CD4-positive, alpha-beta T cell (primary cell): ENCODE measurements at regions not wholly inside any gene's neighbourhood (a gene's known extent, or its start where the extent isn't known, plus 50 kb on each side); places are given as distances from the start of the nearest gene placed in this dataset.

ENCODE experiments used
- ATAC-seq: fragments of 200-7000 bp; cut with Tn5 transposase; one replicate; pipeline ENCODE4 v1.10.0; 2022; ENCODE audit warnings: mild to moderate bottlenecking; ENCODE audit not compliant: poor library complexity
- CTCF ChIA-PET: fragments of 350-600 bp; sonication (Branson Sonifier 250); formaldehyde crosslinking; loops from one replicate; lab custom pipeline; 2021; ENCODE audit warnings: antibody characterized with exemption, inconsistent platforms; lab: Charles Lee
- POLR2A ChIA-PET: fragments of 350-600 bp; sonication (Branson Sonifier 250); formaldehyde crosslinking; loops from one replicate; lab custom pipeline; 2021; ENCODE audit warnings: antibody characterized with exemption, inconsistent platforms; lab: Charles Lee
- DNase-seq, 14 experiments: peaks; one replicate each; pipeline ENCODE4 v3.0.0-alpha.2; 2013 to 2020; ENCODE audit warnings: mixed read lengths in 2 of 14
- H3K27ac ChIP-seq, 2 donors: one replicate each; pipeline versions ENCODE4 v1.5.1 to v1.7.0; 2013; ENCODE audit warnings: low read length in 2 of 2, low read depth in 1 of 2, mild to moderate bottlenecking in 1 of 2
- H3K27me3 ChIP-seq, 2 experiments: 1 replicate in 1 of 2; 2 replicates in 1 of 2; pipeline versions ENCODE4 v1.6.1 to v1.7.0; 2013; ENCODE audit warnings: low read length in 2 of 2, control low read depth in 1 of 2, mild to moderate bottlenecking in 1 of 2, moderate library complexity in 1 of 2; ENCODE audit not compliant: insufficient read depth in 2 of 2, control insufficient read depth in 1 of 2
- H3K36me3 ChIP-seq: one replicate; pipeline ENCODE4 v1.6.1; 2013; ENCODE audit warnings: low read length, control low read depth; ENCODE audit not compliant: insufficient read depth
- H3K4me1 ChIP-seq: one replicate; pipeline ENCODE4 v1.6.1; 2013; ENCODE audit warnings: low read length, control low read depth; ENCODE audit not compliant: insufficient read depth
- H3K4me3 ChIP-seq: one replicate; pipeline ENCODE4 v1.5.1; 2013; ENCODE audit warnings: mild to moderate bottlenecking, low read length, moderate library complexity
- H3K9me3 ChIP-seq, 2 experiments: 1 replicate in 1 of 2; 2 replicates in 1 of 2; pipeline versions ENCODE4 v1.6.1 to v1.7.0; 2013; ENCODE audit warnings: low read length in 2 of 2, mild to moderate bottlenecking in 2 of 2, control low read depth in 1 of 2, moderate library complexity in 1 of 2; ENCODE audit not compliant: control insufficient read depth in 1 of 2, insufficient read depth in 1 of 2
- H3K27ac Mint-ChIP-seq: one replicate; pipeline ENCODE4 v1.8.0; 2020; ENCODE audit warnings: mixed read lengths
- H3K27me3 Mint-ChIP-seq: one replicate; pipeline ENCODE4 v1.8.0; 2021; ENCODE audit warnings: mixed read lengths
- H3K36me3 Mint-ChIP-seq: one replicate; pipeline ENCODE4 v1.8.0; 2021; ENCODE audit warnings: low read depth, mixed read lengths
- H3K4me1 Mint-ChIP-seq: one replicate; pipeline ENCODE4 v1.8.0; 2021; ENCODE audit warnings: low read depth, mixed read lengths
- H3K4me3 Mint-ChIP-seq: one replicate; pipeline ENCODE4 v1.8.0; 2020; ENCODE audit warnings: mild to moderate bottlenecking, mixed read lengths
- H3K9me3 Mint-ChIP-seq: one replicate; pipeline ENCODE4 v1.8.0; 2020; ENCODE audit warnings: mixed read lengths
- intact Hi-C, 2 experiments: fragments of 100-400 bp; cut with DNase I in 1 of 2; cut with micrococcal nuclease in 1 of 2; formaldehyde crosslinking; loops; one replicate each; pipeline versions ENCODE4 v1.15.1 to v1.9.0; 2023 to 2025; cut with DNase I, micrococcal nuclease
- TF ChIP-seq, protein P1 (sequence below): fragments of 200-600 bp; IDR thresholded peaks from one replicate; pipeline ENCODE4 v1.8.0; 2022; ENCODE audit warnings: antibody characterized with exemption, mild to moderate bottlenecking

DNA sequence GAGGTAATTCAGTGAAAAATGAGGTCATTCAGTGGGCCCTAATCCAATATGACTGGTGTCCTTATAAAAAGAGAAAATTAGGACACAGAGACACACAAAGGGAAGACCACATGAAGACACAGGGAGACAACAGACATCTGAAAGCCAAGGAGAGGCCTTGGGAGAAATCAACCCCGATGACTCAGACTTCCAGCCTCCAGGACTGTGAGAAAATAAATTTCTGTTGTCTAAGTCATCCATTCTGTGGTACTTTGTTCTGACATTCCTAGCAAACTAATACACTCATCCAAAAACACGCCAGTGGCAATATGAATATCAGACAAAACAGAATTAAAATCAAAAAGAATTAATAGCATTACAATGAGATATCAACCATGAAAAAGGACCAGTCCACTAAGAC is 303.7 kb downstream of the SS18 start:
- TF ChIP-seq, protein P1, sequence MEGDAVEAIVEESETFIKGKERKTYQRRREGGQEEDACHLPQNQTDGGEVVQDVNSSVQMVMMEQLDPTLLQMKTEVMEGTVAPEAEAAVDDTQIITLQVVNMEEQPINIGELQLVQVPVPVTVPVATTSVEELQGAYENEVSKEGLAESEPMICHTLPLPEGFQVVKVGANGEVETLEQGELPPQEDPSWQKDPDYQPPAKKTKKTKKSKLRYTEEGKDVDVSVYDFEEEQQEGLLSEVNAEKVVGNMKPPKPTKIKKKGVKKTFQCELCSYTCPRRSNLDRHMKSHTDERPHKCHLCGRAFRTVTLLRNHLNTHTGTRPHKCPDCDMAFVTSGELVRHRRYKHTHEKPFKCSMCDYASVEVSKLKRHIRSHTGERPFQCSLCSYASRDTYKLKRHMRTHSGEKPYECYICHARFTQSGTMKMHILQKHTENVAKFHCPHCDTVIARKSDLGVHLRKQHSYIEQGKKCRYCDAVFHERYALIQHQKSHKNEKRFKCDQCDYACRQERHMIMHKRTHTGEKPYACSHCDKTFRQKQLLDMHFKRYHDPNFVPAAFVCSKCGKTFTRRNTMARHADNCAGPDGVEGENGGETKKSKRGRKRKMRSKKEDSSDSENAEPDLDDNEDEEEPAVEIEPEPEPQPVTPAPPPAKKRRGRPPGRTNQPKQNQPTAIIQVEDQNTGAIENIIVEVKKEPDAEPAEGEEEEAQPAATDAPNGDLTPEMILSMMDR = no peak
- CTCF ChIA-PET = no interaction called here
- no peak for DNase-seq

DNA sequence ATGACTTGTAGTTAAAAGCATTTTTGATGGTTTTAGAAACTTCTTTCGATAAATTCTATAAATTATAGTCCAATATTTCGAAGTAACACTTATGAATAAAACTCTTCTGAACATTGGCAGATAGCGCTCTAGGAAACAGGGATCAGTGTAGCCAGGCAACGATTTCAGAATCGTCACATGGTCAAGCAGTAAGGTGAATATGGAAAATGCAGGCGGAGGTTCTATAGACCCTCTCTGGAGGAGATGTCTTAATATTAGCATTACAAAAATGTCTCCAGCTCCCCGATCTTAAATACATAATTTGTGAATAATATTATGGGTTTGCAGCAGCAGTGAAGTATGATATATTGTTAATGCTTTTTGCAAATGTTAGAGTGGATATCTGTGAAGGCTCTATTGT is 310.3 kb downstream of the SS18 start:
- Histone ChIP-seq H3K4me1 (no peaks in the 10 kb centered on the region), H3K36me3 (no peaks in the 10 kb centered on the region), H3K27me3 (no peaks in the 10 kb centered on the region), H3K9me3 (no peaks in the 10 kb centered on the region), H3K4me3 (no peak overlapping the region), H3K27ac (no peak overlapping the region)
- TF ChIP-seq, protein P1 = no peak
- Mint-ChIP-seq H3K4me3 (no peak overlapping the region), H3K36me3 (no peaks in the 10 kb centered on the region), H3K27ac (no peak overlapping the region), H3K27me3 (peaks cover 3% of the 10 kb centered on the region), H3K9me3 (no peaks in the 10 kb centered on the region), H3K4me1 (no peaks in the 10 kb centered on the region)
- POLR2A ChIA-PET = no interaction called here
- ATAC-seq (no peak), DNase-seq (no peak)
- CTCF ChIA-PET = no interaction called here
- intact Hi-C loops = no loop called here

More for the DNA sequence above, 303.7 kb downstream of the SS18 start:
- H3K4me3 ChIP-seq = no peak overlapping the region
- intact Hi-C loops = no loop called here
- H3K27ac ChIP-seq = no peak overlapping the region
- Mint-ChIP-seq H3K27me3 (no peaks in the 10 kb centered on the region), H3K27ac (no peak overlapping the region), H3K4me1 (no peaks in the 10 kb centered on the region), H3K9me3 (peaks cover 2% of the 10 kb centered on the region), H3K4me3 (no peak overlapping the region), H3K36me3 (no peaks in the 10 kb centered on the region)
- no peaks in the 10 kb centered on the region for H3K36me3 ChIP-seq
- no peaks in the 10 kb centered on the region for H3K27me3 ChIP-seq
- POLR2A ChIA-PET = no interaction called here
- H3K9me3 ChIP-seq = no peaks in the 10 kb centered on the region
- H3K4me1 ChIP-seq = no peaks in the 10 kb centered on the region
- ATAC-seq = no peak

DNA sequence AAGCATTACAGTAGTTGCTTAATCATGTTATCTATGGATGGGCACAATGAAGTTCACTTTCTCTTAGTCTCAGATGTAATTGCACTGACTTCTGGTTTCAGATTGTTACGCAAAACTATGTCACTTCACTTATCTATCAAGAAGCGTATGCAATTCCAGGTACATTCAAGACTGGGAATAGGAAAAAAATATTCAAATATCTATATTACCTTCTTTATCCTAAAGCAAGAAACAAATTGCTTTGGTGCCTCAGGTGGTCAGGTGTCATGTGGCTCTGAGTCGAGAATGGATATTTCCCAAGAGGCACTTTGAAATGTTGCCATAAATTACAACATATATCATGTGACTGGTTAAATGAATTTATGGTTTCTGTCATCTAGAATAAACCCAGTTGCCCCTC is 318.6 kb downstream of the SS18 start:
- no peaks in the 10 kb centered on the region for H3K27me3 ChIP-seq
- no peak overlapping the region for H3K27ac ChIP-seq
- intact Hi-C loops = no loop called here
- H3K4me1 Mint-ChIP-seq = no peaks in the 10 kb centered on the region
- H3K27ac Mint-ChIP-seq = no peak overlapping the region
- TF ChIP-seq, protein P1 = no peak
- no peak for ATAC-seq
- H3K4me3 ChIP-seq = no peak overlapping the region
- H3K36me3 Mint-ChIP-seq = no peaks in the 10 kb centered on the region
- no peaks in the 10 kb centered on the region for H3K9me3 Mint-ChIP-seq
- POLR2A ChIA-PET = no interaction called here
- H3K9me3 ChIP-seq = peaks cover 0 to 4% of the 10 kb centered on the region in 2 experiments
- H3K36me3 ChIP-seq = no peaks in the 10 kb centered on the region
- H3K4me3 Mint-ChIP-seq = no peak overlapping the region
- peaks cover 10% of the 10 kb centered on the region for H3K27me3 Mint-ChIP-seq
- CTCF ChIA-PET = no interaction called here
- DNase-seq = no peak
- H3K4me1 ChIP-seq = no peaks in the 10 kb centered on the region
